ENCODE measurements at regions not wholly inside any gene's neighbourhood (a gene's known extent, or its start where the extent isn't known, plus 50 kb on each side); places are given as distances from the start of the nearest gene placed in this dataset.
"Not testable (repeated sequence)": the region's sequence is repeated elsewhere in the genome, so short reads cannot be mapped to it uniquely, and the experiment has no call there.

DNA sequence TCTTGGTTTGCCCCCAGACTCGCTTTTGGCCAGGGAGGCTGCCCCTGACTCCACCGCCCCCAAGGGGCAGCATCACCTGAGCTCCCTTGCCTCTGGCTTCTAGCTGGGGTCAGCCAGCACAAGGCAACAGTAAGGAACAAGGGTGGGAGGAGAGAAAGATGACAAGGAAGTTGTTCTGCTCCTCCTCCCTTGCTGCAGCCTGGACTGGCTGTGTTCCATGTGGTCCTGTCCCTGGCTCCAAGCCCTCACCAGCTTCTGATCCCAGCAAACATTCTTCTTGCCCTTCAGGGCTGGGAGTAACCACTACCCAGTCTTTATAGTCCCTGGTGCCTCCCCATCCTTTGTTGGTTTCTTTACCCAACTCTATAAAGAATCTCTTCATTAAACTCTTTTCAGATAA is 100.3 kb upstream of the SPIN1 start:
- DNase-seq (ENCODE audit: low read depth in 4 of 4, low spot score in 3 of 4), result no peak

DNA sequence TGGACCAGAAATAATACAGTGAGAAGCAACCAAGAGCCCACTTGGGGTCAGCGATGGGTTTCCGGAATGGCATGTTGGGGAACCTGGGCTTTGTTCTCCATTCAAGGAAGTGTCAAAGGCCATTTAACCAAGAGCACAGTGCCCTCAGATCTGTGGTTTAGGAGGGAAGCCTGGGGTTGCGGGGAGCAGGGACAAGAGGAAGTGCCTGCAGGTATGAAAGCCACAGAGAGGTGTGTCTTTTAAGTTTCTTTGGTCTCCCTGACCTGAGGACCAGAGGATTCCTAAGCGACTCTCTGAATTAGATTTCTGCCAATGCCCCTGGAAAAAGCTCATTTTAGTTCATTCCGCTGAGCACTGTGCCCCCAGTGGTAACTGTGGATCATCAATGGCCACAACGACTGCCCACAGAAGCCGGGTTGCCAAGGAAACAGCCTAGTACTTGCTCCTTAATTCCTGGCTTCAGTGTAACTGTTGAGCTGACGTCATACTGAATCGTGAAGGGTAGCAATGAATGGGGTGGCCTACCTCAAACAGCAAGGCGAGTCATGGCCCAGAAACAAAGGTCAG is 107.3 kb upstream of the SPIN1 start:
- DNase-seq (ENCODE audit: low read depth in 4 of 4, low spot score in 3 of 4), result no peak

DNA sequence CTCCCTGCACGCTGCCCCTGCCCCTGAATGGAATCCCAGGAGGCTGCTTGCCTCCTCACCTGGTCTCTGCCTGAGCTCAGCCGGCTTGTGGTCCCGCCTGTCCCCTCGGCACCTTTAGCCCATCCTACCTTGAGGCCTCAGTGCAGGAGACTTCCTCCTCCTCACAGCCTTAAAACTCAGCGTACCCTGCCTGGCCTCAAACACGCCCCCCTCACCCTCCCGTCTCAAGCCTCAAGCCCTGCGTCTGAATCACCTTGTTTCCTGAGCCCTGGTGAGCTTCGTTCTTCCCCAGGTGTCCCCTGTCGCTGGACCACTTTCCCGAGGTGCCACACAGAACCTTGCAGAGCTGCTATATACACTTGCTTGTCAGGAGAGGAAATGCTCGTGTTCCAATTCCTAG is 110.2 kb upstream of the SPIN1 start:
- DNase-seq (ENCODE audit: low read depth in 4 of 4, low spot score in 3 of 4), result no peak

- DNase-seq (ENCODE audit: low read depth in 4 of 4, low spot score in 3 of 4), result no peak
Observed at GRCh38 chr9:88274078-88274477, 114.2 kb upstream of the SPIN1 start.

DNA sequence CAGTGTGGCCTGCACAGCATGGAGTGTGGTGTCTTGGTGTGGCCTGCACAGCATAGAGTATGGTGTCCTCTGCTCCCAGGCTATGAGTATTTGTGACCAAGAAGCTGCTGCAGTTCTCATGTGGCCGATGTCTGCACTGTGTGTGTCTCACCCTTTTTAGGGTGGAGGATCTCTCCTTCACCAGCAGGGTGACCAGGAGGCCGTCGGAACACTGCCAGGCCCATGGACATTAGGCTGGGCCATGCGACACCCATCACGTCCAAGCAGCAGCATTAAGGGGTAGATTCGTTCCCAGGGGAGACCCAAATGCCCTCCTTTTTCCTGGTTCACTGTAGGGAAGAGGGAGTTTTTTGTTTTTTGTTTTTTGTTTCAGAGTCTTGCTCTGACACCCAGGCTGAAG is 115.3 kb upstream of the SPIN1 start:
- DNase-seq (ENCODE audit: low read depth in 4 of 4, low spot score in 3 of 4), result no peak

- DNase-seq (ENCODE audit: low read depth in 4 of 4, low spot score in 3 of 4), result no peak
Observed at GRCh38 chr9:88270413-88270812, 117.8 kb upstream of the SPIN1 start.

DNA sequence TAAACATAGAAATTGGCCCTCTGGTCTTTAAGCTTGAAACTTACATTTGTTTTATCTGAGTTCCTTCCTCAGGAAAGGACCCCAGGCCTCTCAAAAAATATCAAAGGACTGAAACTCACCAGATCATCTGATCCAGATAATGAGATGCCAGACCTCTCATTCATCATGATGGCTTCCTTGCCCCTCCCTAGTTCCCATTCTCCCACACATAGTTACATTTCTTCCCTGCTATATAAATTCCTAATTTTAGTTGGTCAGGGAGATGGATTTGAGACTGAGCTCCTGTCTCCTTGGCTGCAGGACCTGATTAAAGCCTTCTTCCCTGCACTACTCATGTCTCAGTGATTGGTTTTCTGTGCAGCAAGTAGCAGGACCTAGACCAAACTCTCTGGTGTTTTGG is 119.4 kb upstream of the SPIN1 start:
- DNase-seq (ENCODE audit: low read depth in 4 of 4, low spot score in 3 of 4), result no peak

GRCh38 chr9:88267283-88267682 is 121.0 kb upstream of the SPIN1 start:
- no peak for DNase-seq (ENCODE audit: low read depth in 4 of 4, low spot score in 3 of 4)

- DNase-seq (ENCODE audit: low read depth in 4 of 4, low spot score in 3 of 4), result no peak
Observed at GRCh38 chr9:88266416-88266815, 121.8 kb upstream of the SPIN1 start.

GRCh38 chr9:88259001-88259400 is 120.7 kb upstream of the SPATA31C2 start:
- no peak for DNase-seq (ENCODE audit: low read depth in 4 of 4, low spot score in 3 of 4)

- no peak for DNase-seq (ENCODE audit: low read depth in 4 of 4, low spot score in 3 of 4)
Observed at GRCh38 chr9:88258601-88259000, 120.3 kb upstream of the SPATA31C2 start.

DNA sequence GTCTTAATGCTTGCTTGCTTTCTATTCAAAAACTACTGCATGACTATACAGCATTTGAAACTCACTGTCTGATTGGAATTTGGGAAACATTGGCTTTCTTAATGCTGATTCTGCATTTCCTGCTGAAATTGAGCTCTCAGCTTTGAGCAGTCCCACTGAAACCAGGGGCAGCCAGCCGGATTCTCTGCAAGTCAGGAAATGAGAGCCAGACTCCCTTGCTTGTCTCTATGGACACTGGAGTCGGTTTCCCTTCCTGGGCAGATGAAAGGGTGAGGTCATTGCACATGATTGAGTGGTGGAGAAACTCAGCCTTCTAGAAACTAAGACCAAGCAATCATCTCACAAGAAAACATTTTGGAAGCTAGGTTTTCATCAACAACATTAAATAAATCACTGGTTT is 119.7 kb upstream of the SPATA31C2 start:
- peak; percentile 66 to 80 (median 68) for DNase-seq (ENCODE audit: low read depth in 4 of 4, low spot score in 3 of 4)

GRCh38 chr9:88256216-88256615 is 117.9 kb upstream of the SPATA31C2 start:
- no peak for DNase-seq (ENCODE audit: low read depth in 4 of 4, low spot score in 3 of 4)

DNA sequence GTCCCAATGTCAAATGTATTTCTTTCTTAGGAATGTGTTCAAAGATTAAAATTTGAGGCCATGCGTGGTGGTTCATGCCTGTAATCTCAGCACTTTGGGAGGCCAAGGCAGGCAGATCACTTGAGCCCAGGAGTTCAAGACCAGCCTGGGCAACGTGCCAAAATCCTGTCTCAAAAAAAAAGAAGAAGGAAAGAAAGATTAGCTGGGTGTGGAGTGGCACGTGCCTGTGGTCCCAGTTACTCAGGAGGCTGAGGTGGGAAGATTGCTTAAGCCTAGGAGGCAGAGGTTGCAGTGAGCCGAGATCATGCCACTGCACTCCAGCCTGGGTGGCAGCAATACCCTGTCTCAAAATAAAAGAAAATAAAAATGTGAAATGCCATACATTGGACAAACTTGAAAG is 117.5 kb upstream of the SPATA31C2 start:
- not testable (repeated sequence) for DNase-seq (ENCODE audit: low read depth in 4 of 4, low spot score in 3 of 4)

DNA sequence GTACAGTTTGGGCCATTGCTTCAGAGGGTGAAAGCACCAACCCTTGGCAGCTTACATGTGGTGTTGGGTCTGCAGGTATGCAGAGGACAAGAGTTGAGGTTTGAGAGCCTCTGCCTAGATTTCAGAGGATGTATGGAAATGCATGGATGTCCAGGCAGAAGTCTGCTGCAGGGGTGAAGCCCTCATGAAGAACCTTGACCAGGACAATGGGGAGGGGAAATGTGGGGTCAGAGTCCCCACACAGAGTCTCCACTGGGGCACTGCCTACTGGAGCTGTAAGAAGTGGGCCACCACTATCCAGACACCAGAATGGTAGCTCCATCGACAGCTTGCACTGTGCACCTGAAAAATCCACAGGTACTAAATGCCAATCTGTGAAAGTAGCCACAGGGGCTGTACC is 113.6 kb upstream of the SPATA31C2 start:
- no peak for DNase-seq (ENCODE audit: low read depth in 4 of 4, low spot score in 3 of 4)

DNA sequence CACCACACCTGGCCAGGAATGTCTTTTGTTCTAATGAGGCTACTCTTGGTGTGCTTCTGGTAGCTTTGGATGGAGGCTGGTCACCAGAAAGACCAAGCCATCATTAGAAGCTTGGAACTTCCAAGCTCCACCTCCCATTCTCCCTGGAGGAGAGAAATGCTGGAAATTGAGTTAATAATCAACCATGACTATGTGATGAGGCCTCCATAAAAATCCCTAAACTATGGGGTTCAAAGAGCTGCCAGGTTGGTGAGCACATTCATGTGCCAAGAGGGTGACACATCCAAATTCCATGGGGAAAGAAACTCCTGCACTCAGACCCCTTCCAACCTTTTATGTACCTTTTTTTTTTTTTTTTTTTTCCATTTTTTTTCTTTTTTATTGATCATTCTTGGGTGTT is 105.5 kb upstream of the SPATA31C2 start:
- DNase-seq (ENCODE audit: low read depth in 4 of 4, low spot score in 3 of 4), result no peak

DNA sequence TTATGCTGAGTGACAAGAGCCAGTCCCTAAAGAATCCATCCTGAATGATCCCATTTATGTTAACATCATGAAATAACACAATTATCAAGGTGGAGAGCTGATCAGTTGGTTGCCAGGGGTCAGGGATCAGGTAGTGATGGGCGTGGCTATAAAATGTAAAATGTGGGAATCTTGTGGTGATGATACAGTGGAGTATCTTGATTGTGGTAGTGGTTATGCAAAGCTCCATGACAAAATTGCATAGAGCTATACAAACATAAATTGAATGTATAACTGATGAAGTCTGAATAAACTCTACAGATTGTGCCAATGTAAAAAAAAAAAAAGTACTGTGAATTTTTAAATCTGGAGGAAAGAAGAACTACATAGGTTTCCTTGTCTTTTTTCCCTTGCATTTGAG is 104.6 kb upstream of the SPATA31C2 start:
- no peak for DNase-seq (ENCODE audit: low read depth in 4 of 4, low spot score in 3 of 4)

DNA sequence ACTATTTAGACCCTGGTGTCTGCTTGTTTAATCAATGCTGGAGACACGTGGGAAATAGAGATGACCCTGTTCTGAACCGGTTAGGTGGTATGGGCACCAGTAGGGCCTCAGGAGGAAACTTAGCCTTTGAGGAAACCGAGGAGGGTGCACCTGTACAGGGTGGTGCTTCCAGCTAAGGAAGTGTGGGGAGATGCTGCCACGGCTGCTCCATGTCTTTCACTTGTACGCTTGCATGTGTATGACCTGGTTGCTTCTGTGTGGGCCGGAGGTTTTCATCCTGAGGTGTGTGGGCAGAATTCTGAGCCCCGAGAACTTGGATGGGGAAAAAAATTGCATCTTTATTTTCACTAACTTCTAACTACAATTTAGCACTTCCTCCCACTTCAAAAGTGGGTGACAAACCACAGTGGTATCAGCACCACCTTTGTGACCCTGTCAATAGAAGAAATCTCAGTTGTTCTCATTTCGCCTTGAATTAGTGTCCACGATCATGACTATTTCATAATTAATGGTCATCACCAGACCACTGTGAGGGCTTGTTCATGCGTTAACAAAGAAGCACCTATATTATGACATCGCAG is 99.8 kb upstream of the SPATA31C2 start:
- no peak for DNase-seq (ENCODE audit: low read depth in 4 of 4, low spot score in 3 of 4)

- no peak for DNase-seq (ENCODE audit: low read depth in 4 of 4, low spot score in 3 of 4)
Observed at GRCh38 chr9:88237479-88237961, 99.2 kb upstream of the SPATA31C2 start.

- DNase-seq (ENCODE audit: low read depth in 4 of 4, low spot score in 3 of 4), result no peak
Observed at GRCh38 chr9:88236511-88237478, 98.5 kb upstream of the SPATA31C2 start.

DNA sequence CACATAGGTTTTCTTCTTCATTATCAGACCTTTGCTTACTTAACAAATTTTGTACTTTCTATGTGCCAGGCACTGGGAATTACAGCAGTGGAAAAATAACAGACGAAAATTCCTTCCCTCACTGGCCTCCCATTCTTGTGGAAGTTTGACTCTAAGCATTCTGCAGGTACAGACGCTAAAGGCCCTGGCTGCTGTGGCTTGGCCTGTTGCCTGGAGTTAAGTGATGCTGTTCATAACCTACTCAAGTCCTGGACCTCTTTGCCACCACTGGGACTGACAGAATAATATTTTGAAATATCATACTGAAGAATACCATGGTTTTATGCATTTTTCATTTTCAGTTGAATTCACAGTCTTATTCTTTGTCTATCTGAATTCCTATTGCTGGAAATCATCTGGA is 97.3 kb upstream of the SPATA31C2 start:
- DNase-seq (ENCODE audit: low read depth in 4 of 4, low spot score in 3 of 4), result no peak

DNA sequence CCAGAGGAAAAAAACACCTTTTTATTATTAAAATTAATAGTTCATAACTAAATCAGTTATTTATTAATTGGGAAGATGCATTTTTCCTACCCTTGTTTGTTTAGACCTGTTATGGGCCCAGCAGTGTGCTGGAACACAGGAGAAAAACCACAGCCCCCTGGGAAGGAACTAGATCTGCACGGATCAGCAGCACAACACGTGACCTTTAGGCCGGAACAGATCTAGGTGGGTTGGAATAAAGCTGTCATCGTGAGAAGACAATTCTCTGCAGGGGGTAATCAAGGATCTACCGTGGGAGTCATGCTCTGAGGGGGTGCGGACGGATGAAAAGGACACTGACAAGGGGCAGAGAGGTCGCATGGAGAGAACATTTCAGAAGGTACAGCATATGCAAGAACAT is 95.8 kb upstream of the SPATA31C2 start:
- DNase-seq (ENCODE audit: low read depth in 4 of 4, low spot score in 3 of 4), result no peak
